ENCODE measurements at regions not wholly inside any gene's neighbourhood (a gene's known extent, or its start where the extent isn't known, plus 50 kb on each side); places are given as distances from the start of the nearest gene placed in this dataset.

- TF ChIP-seq CTCF (IDR thresholded peaks at IDR 0.05) (no peak), POLR2A (IDR thresholded peaks at IDR 0.05) (no peak), EP300 (IDR thresholded peaks at IDR 0.05) (no peak)
Measured at GRCh38 chr3:20490996-20491395, 305.0 kb upstream of the SGO1 start.

Measured in tibial nerve (tissue), 4 donors.